Neural progenitor cell (in vitro differentiated cells): ENCODE measurements at regions not wholly inside any gene's neighbourhood (a gene's known extent, or its start where the extent isn't known, plus 50 kb on each side); places are given as distances from the start of the nearest gene placed in this dataset.

Experiments used
- EZH2 ChIP-seq: fragments of 200-600 bp; sonication (generic); IDR thresholded peaks from 2 replicates; pipeline ENCODE4 v1.6.1; 2017; ENCODE audit warnings: antibody characterized with exemption, mild to moderate bottlenecking, moderate library complexity
- TF ChIP-seq, protein P1 (sequence below): fragments of 200-600 bp; sonication (generic); IDR thresholded peaks from 2 replicates; pipeline ENCODE4 v1.5.1; 2017; ENCODE audit warnings: antibody characterized with exemption, mild to moderate bottlenecking

DNA sequence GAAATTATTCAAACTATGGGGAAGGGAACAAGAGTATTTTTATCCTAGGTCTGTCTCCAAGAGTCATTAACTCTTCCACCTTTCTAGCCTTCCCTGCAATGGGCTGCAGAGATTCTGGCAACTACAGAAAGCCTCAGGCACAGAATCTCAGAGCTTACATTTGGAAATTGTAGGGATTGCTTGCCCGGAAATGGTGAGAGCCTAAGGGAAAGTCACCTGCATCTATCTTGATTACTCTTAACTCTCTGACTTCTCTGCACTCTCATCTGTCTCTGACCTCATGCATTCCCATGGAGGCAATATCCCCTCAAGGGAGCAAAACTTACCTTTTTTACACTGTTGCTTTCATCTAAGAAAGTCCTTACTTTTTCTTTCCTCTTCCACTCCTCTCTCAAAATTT is 513.2 kb upstream of the MARCKS start:
- TF ChIP-seq, protein P1, sequence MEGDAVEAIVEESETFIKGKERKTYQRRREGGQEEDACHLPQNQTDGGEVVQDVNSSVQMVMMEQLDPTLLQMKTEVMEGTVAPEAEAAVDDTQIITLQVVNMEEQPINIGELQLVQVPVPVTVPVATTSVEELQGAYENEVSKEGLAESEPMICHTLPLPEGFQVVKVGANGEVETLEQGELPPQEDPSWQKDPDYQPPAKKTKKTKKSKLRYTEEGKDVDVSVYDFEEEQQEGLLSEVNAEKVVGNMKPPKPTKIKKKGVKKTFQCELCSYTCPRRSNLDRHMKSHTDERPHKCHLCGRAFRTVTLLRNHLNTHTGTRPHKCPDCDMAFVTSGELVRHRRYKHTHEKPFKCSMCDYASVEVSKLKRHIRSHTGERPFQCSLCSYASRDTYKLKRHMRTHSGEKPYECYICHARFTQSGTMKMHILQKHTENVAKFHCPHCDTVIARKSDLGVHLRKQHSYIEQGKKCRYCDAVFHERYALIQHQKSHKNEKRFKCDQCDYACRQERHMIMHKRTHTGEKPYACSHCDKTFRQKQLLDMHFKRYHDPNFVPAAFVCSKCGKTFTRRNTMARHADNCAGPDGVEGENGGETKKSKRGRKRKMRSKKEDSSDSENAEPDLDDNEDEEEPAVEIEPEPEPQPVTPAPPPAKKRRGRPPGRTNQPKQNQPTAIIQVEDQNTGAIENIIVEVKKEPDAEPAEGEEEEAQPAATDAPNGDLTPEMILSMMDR, result no peak
- no peak for TF ChIP-seq EZH2
